GM12865 (cell line): ENCODE measurements at regions not wholly inside any gene's neighbourhood (a gene's known extent, or its start where the extent isn't known, plus 50 kb on each side); places are given as distances from the start of the nearest gene placed in this dataset.
"Not testable (repeated sequence)": the region's sequence is repeated elsewhere in the genome, so short reads cannot be mapped to it uniquely, and the experiment has no call there.

Source experiments
- DNase-seq: peaks from one replicate; pipeline ENCODE4 v3.0.0; 2010; ENCODE audit warnings: low read depth
- H3K4me3 ChIP-seq: 2 replicates; pipeline ENCODE4 v1.5.1; 2011; ENCODE audit warnings: mild to moderate bottlenecking, low read depth, low read length, control low read depth
- TF ChIP-seq, protein P1 (sequence below): IDR thresholded peaks from 2 replicates; pipeline ENCODE4 v1.5.1; 2011; ENCODE audit warnings: low read length, control low read depth, low read depth, inconsistent platforms; ENCODE audit not compliant: insufficient read depth; ENCODE audit errors: missing control alignments

GRCh38 chr21:27793901-27794300, 827.0 kb upstream of the ADAMTS5 start:
- TF ChIP-seq, protein P1, sequence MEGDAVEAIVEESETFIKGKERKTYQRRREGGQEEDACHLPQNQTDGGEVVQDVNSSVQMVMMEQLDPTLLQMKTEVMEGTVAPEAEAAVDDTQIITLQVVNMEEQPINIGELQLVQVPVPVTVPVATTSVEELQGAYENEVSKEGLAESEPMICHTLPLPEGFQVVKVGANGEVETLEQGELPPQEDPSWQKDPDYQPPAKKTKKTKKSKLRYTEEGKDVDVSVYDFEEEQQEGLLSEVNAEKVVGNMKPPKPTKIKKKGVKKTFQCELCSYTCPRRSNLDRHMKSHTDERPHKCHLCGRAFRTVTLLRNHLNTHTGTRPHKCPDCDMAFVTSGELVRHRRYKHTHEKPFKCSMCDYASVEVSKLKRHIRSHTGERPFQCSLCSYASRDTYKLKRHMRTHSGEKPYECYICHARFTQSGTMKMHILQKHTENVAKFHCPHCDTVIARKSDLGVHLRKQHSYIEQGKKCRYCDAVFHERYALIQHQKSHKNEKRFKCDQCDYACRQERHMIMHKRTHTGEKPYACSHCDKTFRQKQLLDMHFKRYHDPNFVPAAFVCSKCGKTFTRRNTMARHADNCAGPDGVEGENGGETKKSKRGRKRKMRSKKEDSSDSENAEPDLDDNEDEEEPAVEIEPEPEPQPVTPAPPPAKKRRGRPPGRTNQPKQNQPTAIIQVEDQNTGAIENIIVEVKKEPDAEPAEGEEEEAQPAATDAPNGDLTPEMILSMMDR = no peak
- no peak for DNase-seq

DNA sequence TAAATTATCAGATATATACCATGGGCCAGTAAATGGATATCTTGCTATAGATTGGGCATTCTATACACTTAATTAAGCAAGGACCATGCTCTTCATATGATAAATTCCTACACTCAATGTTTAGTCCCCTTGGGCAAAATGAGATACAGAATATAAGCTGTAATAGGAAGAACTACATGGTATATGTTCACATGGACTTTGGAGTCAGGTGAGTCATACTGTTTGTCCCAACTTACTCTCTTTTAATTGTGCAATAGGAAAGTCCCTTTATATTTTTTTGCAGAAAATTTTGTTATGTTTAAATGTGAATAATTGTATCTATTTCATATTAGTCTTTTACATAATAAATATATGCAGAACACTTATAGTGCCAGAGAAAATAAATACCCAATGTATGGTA, 820.2 kb upstream of the ADAMTS5 start:
- no peak for DNase-seq
- no peak overlapping the region for H3K4me3 ChIP-seq
- TF ChIP-seq, protein P1 = no peak

More at GRCh38 chr21:27793901-27794300, 827.0 kb upstream of the ADAMTS5 start:
- H3K4me3 ChIP-seq = no peak overlapping the region

DNA sequence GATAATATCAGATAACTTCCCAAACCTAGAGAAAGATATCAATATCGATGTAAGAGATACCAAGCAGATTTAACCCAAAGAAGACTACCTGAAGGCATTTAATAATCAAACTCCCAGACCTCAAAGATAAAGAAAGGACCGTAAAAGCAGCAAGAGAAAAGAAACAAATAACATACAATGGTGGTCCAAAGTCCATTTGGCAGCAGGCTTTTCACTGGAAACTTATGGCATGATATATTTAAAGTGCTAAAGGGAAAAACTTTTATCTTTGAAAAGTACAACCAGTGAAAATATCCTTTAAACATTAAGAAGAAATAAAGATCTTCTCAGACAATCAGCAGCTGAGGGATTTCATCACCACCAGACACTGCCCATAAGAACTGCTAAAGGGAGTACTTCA, 812.7 kb upstream of the ADAMTS5 start:
- TF ChIP-seq, protein P1 = no peak
- DNase-seq = no peak
- no peak overlapping the region for H3K4me3 ChIP-seq

- DNase-seq = no peak
- TF ChIP-seq, protein P1 = no peak
- H3K4me3 ChIP-seq = no peak overlapping the region
These were observed 810.2 kb upstream of the ADAMTS5 start for GRCh38 chr21:27776925-27777553.

DNA sequence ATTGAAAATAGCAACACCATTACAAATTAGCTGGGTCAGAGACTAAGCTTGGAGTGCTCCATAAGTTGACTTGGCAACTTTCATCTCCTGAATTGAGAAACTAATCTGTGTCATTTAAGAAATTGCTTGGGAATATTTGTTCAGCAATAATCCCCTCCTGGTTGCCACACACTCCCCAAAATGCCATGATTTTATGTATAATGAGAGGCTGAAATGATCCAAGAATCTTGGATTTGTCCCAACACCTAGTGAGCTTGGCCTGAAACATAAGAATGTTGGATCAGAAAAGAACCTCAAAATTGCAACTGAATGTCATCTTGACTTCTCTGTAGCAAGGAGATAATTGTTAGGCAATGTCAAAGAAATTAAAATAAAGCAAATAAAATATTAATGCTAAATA, 805.9 kb upstream of the ADAMTS5 start:
- no peak overlapping the region for H3K4me3 ChIP-seq
- no peak for DNase-seq
- TF ChIP-seq, protein P1 = no peak

- TF ChIP-seq, protein P1 = no peak
- DNase-seq = no peak
- no peak overlapping the region for H3K4me3 ChIP-seq
These were observed 805.1 kb upstream of the ADAMTS5 start for GRCh38 chr21:27771938-27772483.

DNA sequence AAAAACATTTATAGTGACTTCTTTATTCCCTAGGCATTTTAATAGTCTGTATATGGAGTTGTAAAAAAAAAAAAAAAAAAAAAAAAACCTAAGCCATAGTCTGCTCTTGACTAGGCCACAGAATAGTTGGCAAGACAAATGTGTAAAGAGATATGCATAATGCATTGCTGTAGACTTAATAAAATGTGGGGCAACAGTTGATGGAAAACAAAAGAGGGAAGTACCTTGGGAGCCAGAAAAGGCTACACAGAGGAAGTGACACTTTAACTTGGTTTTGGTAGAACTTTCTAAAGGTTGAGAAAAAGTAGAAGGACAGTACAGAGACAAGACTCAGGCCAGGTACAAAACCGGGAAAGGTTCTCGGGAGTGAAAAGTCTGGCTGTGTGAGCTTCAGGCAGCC, 802.9 kb upstream of the ADAMTS5 start:
- TF ChIP-seq, protein P1 = no peak
- DNase-seq = no peak
- H3K4me3 ChIP-seq = no peak overlapping the region

GRCh38 chr21:27768046-27768637, 801.3 kb upstream of the ADAMTS5 start:
- not testable (repeated sequence) for H3K4me3 ChIP-seq, DNase-seq
